ENCODE measurements at regions not wholly inside any gene's neighbourhood (a gene's known extent, or its start where the extent isn't known, plus 50 kb on each side); places are given as distances from the start of the nearest gene placed in this dataset.
"Not testable (repeated sequence)": the region's sequence is repeated elsewhere in the genome, so short reads cannot be mapped to it uniquely, and the experiment has no call there.

DNA sequence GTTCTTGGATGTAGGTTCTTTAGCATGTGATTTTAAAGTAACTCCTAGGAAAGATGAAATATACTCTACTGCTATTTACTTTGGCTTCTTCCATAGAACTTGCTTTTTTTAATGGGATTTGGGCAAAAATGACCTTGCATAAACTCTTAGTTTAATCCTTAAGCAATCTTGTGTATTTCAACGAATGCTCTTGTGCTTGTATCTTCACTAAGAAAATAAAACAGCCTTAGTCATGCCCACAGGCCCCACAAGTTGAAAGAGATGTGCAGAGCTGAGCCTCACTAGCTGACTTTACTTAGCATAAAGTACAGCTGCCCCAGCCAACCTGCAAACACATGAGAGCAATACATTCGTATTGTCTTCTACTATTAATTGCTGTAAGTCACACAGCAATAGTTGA lies 1609.2 kb downstream of the STIM2 start:
- Histone ChIP-seq H3K9me3 (ENCODE audit: low read depth, low read length) (no peaks in the 10 kb centered on the region), H3K27ac (no peak overlapping the region), H3K9ac (ENCODE audit: insufficient read length) (no peak overlapping the region), H3K36me3 (ENCODE audit: insufficient read depth, low read length) (no peaks in the 10 kb centered on the region), H3K4me3 (no peak overlapping the region)
- no peak for DNase-seq (ENCODE audit: low read depth, low spot score)
- TF ChIP-seq FOXP2 (optimal IDR thresholded peaks at IDR 0.05; ENCODE audit: control extremely low read depth, extremely low read length, insufficient read depth): no peak
- no peak for TF ChIP-seq POLR2AphosphoS5 (IDR thresholded peaks at IDR 0.05; ENCODE audit: borderline replicate concordance, low read depth, low read length)
- no peak for TF ChIP-seq EZH2 (IDR thresholded peaks at IDR 0.05)

DNA sequence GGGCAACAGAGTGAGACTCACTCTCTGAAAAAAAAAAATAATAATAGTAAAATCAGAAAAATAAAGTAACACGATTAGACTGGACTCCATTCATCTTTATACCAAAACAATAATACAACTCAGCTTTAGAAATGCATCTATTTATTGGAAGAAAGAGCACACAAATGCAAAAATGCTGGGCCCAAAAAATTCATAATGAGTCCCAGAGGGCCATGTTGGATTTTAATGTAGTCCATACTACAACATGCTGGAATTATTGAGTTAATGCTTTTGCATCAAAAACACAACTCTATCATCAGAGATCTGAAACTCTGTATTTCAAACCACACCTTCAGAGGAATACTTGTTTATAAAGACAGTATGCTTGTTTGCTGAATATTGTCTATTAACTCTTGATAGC lies 1614.7 kb downstream of the STIM2 start:
- TF ChIP-seq EZH2 (IDR thresholded peaks at IDR 0.05) (no peak), FOXP2 (optimal IDR thresholded peaks at IDR 0.05; ENCODE audit: control extremely low read depth, extremely low read length, insufficient read depth) (no peak), POLR2AphosphoS5 (IDR thresholded peaks at IDR 0.05; ENCODE audit: borderline replicate concordance, low read depth, low read length) (no peak)
- no peak overlapping the region for H3K4me3 ChIP-seq
- H3K27ac ChIP-seq: no peak overlapping the region

DNA sequence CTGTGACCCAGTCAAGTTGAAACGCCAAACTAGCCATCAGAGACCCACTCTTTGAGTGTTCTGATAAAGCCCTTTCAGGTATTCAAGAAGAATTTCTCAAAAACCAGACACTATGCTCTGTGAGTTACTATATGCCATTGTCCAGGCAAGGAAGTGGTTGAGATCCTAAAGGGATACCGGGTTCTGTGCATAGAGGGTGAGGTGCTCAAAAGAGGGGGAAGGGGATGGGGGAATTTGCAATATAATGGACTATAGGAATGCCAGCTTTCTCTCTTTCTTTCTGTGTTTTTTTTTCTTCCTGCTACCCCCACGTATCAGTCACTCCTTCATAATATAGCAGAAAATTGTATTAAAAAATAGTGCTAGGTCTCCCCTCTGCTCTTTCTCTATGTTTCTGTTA lies 1619.0 kb downstream of the STIM2 start:
- no peaks in the 10 kb centered on the region for H3K9me3 ChIP-seq (ENCODE audit: low read depth, low read length)
- no peak overlapping the region for H3K4me3 ChIP-seq
- H3K36me3 ChIP-seq (ENCODE audit: insufficient read depth, low read length): no peaks in the 10 kb centered on the region
- TF ChIP-seq FOXP2 (optimal IDR thresholded peaks at IDR 0.05; ENCODE audit: control extremely low read depth, extremely low read length, insufficient read depth): no peak
- no peak for TF ChIP-seq EZH2 (IDR thresholded peaks at IDR 0.05)
- no peak for TF ChIP-seq POLR2AphosphoS5 (IDR thresholded peaks at IDR 0.05; ENCODE audit: borderline replicate concordance, low read depth, low read length)
- H3K9ac ChIP-seq (ENCODE audit: insufficient read length): no peak overlapping the region
- DNase-seq (ENCODE audit: low read depth, low spot score): no peak
- no peak overlapping the region for H3K27ac ChIP-seq

More for the DNA sequence above, 1614.7 kb downstream of the STIM2 start:
- Histone ChIP-seq H3K36me3 (ENCODE audit: insufficient read depth, low read length) (no peaks in the 10 kb centered on the region), H3K9me3 (ENCODE audit: low read depth, low read length) (no peaks in the 10 kb centered on the region), H3K9ac (ENCODE audit: insufficient read length) (no peak overlapping the region)
- no peak for DNase-seq (ENCODE audit: low read depth, low spot score)

DNA sequence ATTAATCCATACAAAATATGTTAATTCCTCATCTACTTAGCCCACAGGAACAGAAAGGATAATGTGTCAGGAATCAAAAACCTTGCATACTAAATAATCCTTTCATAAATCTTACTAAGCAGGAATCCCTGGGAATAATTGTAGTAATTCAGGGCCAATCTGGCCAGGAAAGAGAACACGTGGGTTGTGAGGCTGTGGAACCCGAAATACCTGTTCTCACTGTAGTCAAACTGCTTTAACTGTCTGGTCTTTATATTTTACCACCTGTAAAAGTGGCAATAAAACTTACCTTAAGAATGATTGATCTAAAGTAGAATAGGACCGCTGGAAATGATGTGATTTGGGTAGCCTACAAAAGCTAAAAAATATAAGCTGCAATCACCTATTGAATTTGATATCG lies 1620.9 kb downstream of the STIM2 start:
- Histone ChIP-seq H3K9ac (ENCODE audit: insufficient read length) (no peak overlapping the region), H3K4me3 (no peak overlapping the region), H3K27ac (no peak overlapping the region), H3K9me3 (ENCODE audit: low read depth, low read length) (no peaks in the 10 kb centered on the region), H3K36me3 (ENCODE audit: insufficient read depth, low read length) (no peaks in the 10 kb centered on the region)
- TF ChIP-seq EZH2 (IDR thresholded peaks at IDR 0.05): no peak
- TF ChIP-seq POLR2AphosphoS5 (IDR thresholded peaks at IDR 0.05; ENCODE audit: borderline replicate concordance, low read depth, low read length): no peak
- no peak for TF ChIP-seq FOXP2 (optimal IDR thresholded peaks at IDR 0.05; ENCODE audit: control extremely low read depth, extremely low read length, insufficient read depth)
- no peak for DNase-seq (ENCODE audit: low read depth, low spot score)

DNA sequence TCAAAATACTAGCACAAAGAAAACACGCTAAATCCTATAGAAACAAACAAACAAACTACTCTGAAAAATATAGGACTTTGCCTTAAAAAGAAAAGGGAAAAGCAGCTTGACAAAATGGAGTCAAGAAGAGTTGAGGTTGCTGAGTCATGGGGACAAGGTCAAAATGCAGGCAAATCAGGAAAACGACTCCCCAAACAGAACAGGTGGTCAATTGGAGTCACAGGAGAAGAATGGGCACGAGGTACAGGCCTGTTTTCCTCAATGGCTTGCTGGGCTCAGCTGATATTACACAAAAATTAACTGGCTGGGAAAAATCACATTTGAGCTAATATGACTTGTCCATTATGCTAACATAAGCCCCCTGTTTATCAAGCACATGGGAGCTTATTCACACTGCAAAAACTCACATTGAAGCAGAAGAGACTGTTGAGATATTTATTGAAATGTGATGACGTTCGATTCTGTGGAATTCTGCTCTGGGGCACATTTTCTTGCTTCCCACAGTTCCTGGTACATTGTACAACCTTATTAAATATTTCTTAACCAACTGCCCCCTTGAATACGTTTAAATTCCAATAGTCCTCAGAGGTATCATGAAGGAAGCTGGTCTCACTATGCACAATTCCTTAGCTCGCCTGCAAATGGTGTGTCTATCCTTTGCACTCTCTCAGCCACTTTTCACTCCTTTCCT lies 1622.1 kb downstream of the STIM2 start:
- Histone ChIP-seq H3K9me3 (ENCODE audit: low read depth, low read length) (no peaks in the 10 kb centered on the region), H3K36me3 (ENCODE audit: insufficient read depth, low read length) (no peaks in the 10 kb centered on the region), H3K9ac (ENCODE audit: insufficient read length) (no peak overlapping the region), H3K4me3 (no peak overlapping the region), H3K27ac (no peak overlapping the region)
- TF ChIP-seq EZH2 (IDR thresholded peaks at IDR 0.05): no peak
- TF ChIP-seq POLR2AphosphoS5 (IDR thresholded peaks at IDR 0.05; ENCODE audit: borderline replicate concordance, low read depth, low read length): no peak
- no peak for TF ChIP-seq FOXP2 (optimal IDR thresholded peaks at IDR 0.05; ENCODE audit: control extremely low read depth, extremely low read length, insufficient read depth)
- DNase-seq (ENCODE audit: low read depth, low spot score): no peak

DNA sequence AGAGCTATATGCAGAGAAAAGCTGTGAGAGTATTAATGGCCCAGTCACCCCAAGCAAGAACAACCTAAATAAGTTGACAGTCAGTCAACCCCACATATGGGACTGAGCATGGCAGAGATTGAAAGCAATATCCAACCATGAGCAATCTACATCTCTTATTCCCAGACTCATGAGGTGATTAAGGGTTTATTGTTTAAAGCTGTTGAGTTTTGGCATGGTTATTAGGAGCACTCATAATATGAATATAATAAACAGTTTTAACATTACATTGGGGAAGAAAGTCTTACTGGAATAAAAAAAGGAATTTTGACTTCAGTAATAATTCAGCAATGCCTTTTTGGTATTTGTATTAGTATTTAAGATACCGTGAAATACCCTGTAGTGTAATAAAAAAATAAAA lies 1627.4 kb downstream of the STIM2 start:
- DNase-seq (ENCODE audit: low read depth, low spot score): no peak
- no peak overlapping the region for H3K27ac ChIP-seq
- no peak for TF ChIP-seq FOXP2 (optimal IDR thresholded peaks at IDR 0.05; ENCODE audit: control extremely low read depth, extremely low read length, insufficient read depth)
- TF ChIP-seq EZH2 (IDR thresholded peaks at IDR 0.05): no peak
- TF ChIP-seq POLR2AphosphoS5 (IDR thresholded peaks at IDR 0.05; ENCODE audit: borderline replicate concordance, low read depth, low read length): no peak
- H3K4me3 ChIP-seq: no peak overlapping the region
- H3K9me3 ChIP-seq (ENCODE audit: low read depth, low read length): no peaks in the 10 kb centered on the region
- no peak overlapping the region for H3K9ac ChIP-seq (ENCODE audit: insufficient read length)
- no peaks in the 10 kb centered on the region for H3K36me3 ChIP-seq (ENCODE audit: insufficient read depth, low read length)

DNA sequence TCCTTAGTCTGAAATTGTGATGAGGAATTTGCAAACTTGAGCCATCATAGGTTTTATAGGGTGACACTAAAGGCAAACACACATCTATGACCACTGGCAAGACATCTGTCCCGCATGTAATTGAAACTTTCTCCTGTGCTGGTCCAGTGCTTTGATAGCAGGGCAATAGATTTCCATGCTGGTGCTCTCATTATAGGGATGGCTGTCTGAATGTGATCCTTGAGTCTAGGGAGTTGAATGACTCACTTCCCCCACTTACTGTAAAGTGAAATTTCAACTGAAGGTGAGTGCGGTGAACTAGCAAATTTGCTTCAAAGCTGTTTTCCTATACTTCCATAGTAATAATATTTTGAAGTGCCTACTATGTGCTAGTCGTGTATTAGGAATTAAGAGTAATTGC lies 1630.0 kb downstream of the STIM2 start:
- Histone ChIP-seq H3K9ac (ENCODE audit: insufficient read length) (no peak overlapping the region), H3K4me3 (no peak overlapping the region), H3K9me3 (ENCODE audit: low read depth, low read length) (no peaks in the 10 kb centered on the region), H3K36me3 (ENCODE audit: insufficient read depth, low read length) (no peaks in the 10 kb centered on the region), H3K27ac (no peak overlapping the region)
- DNase-seq (ENCODE audit: low read depth, low spot score): no peak
- no peak for TF ChIP-seq POLR2AphosphoS5 (IDR thresholded peaks at IDR 0.05; ENCODE audit: borderline replicate concordance, low read depth, low read length)

DNA sequence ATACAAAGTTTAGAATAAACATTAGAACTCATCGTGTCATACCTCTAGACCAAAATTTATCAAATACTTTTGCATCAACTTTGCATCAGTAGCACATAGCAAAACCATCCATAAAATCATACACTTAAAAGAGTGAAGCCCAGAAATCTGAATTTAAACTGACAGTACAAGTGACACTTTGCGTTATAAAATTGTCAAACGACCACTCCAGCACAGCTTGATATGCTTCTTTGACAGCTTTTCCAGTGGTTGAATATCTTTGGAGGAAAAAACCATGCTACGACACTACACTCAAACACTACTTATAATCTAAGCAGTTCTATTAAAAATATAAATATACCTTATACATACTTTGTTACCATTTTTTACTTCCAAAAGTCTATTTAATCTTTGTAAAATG lies 1644.4 kb downstream of the STIM2 start:
- TF ChIP-seq FOXP2 (optimal IDR thresholded peaks at IDR 0.05; ENCODE audit: control extremely low read depth, extremely low read length, insufficient read depth): no peak
- no peak for TF ChIP-seq EZH2 (IDR thresholded peaks at IDR 0.05)
- no peak for TF ChIP-seq POLR2AphosphoS5 (IDR thresholded peaks at IDR 0.05; ENCODE audit: borderline replicate concordance, low read depth, low read length)
- no peak for DNase-seq (ENCODE audit: low read depth, low spot score)
- Histone ChIP-seq H3K36me3 (ENCODE audit: insufficient read depth, low read length) (no peaks in the 10 kb centered on the region), H3K27ac (no peak overlapping the region), H3K9ac (ENCODE audit: insufficient read length) (no peak overlapping the region), H3K4me3 (no peak overlapping the region), H3K9me3 (ENCODE audit: low read depth, low read length) (no peaks in the 10 kb centered on the region)

DNA sequence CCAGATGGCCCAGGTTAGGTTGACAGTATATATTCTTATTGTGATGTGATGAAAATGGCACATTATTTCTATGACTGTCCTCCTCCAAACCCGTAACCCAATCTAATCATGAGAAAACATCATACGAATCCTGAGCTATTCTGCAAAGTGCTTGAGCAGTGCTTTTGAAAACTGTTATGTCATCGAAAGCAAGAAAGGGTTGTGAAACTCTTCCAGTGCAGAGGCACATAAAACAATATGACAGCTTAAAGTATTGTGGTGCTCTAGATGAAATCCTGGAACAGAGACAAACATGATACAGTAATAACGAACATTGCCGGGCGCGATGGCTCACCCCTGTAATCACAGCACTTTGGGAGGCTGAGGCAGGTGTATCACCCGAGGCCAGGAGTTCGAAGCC lies 1648.0 kb downstream of the STIM2 start:
- Histone ChIP-seq H3K36me3 (ENCODE audit: insufficient read depth, low read length) (no peaks in the 10 kb centered on the region), H3K9ac (ENCODE audit: insufficient read length) (no peak overlapping the region), H3K27ac (no peak overlapping the region), H3K4me3 (no peak overlapping the region), H3K9me3 (ENCODE audit: low read depth, low read length) (no peaks in the 10 kb centered on the region)
- no peak for DNase-seq (ENCODE audit: low read depth, low spot score)
- no peak for TF ChIP-seq POLR2AphosphoS5 (IDR thresholded peaks at IDR 0.05; ENCODE audit: borderline replicate concordance, low read depth, low read length)
- TF ChIP-seq FOXP2 (optimal IDR thresholded peaks at IDR 0.05; ENCODE audit: control extremely low read depth, extremely low read length, insufficient read depth): no peak
- TF ChIP-seq EZH2 (IDR thresholded peaks at IDR 0.05): no peak

DNA sequence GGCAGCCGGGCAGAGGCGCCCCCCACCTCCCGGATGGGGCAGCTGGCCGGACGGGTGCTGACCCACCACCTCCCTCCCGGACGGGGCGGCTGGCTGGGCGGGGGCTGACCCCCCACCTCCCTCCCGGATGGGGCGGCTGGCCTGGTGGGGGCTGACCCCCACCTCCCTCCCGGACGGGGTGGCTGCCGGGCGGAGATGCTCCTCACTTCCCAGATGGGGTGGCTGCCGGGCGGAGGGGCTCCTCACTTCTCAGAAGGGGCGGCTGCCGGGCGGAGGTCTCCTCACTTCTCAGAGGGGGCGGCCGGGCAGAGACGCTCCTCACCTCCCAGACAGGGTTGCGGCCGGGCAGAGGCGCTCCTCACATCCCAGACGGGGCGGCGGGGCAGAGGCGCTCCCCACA lies 1654.1 kb downstream of the STIM2 start:
- H3K9ac ChIP-seq (ENCODE audit: insufficient read length); H3K27ac ChIP-seq; H3K9me3 ChIP-seq (ENCODE audit: low read depth, low read length); DNase-seq (ENCODE audit: low read depth, low spot score); H3K36me3 ChIP-seq (ENCODE audit: insufficient read depth, low read length); H3K4me3 ChIP-seq: not testable (repeated sequence)
